ENCODE measurements at regions not wholly inside any gene's neighbourhood (a gene's known extent, or its start where the extent isn't known, plus 50 kb on each side); places are given as distances from the start of the nearest gene placed in this dataset.

DNA sequence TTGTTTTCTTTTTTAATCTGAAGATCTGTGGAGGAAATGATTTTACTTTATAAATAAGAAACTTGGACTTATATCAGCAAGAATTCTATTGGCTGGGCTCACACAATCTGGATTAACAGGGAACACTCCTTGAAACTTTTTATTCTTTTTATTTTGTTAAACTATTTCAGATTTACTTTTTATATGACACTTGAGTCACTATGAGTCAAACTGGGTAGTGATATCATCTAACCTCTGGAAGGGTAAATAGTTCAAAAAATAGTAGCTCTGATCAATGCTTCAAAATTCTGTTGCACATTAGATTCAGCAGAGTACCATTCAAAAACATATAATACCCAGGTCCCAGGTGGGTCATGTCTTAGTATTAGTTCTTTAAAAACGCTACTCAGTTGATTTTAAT, 55.1 kb upstream of the NBEA start:
- DNase-seq = no peak

Measured in muscle of arm (tissue), 1 donor.